Right lobe of liver (tissue), 6 donors: ENCODE measurements at regions not wholly inside any gene's neighbourhood (a gene's known extent, or its start where the extent isn't known, plus 50 kb on each side); places are given as distances from the start of the nearest gene placed in this dataset.
"Not testable (repeated sequence)": the region's sequence is repeated elsewhere in the genome, so short reads cannot be mapped to it uniquely, and the experiment has no call there.

ENCODE experiments used
- ATAC-seq, 4 donors: fragments of 200-7000 bp; cut with Tn5 transposase; one replicate each; pipeline ENCODE4 v1.9.1; 2020; ENCODE audit warnings: mild to moderate bottlenecking in 4 of 4, moderate library complexity in 4 of 4
- DNase-seq, 3 donors: peaks; one replicate each; pipeline ENCODE4 v3.0.0-alpha.2; 2020
- H3K27ac ChIP-seq, 3 donors: fragments of 200-600 bp; one replicate each; pipeline ENCODE4 v1.8.0; 2022
- H3K27me3 ChIP-seq, 2 donors: fragments of 200-600 bp; one replicate each; pipeline ENCODE4 v1.8.0; 2022
- H3K36me3 ChIP-seq, 4 donors: fragments of 200-600 bp; sonication (generic) in 1 of 4; one replicate each; pipeline versions ENCODE4 v1.5.1 to v1.8.0; 2017 to 2022; ENCODE audit warnings: control low read depth in 1 of 4
- H3K4me1 ChIP-seq, 4 donors: fragments of 200-600 bp; sonication (generic) in 1 of 4; one replicate each; pipeline versions ENCODE4 v1.5.1 to v1.8.0; 2017 to 2022; ENCODE audit warnings: control low read depth in 1 of 4
- H3K4me3 ChIP-seq, 3 donors: fragments of 200-600 bp; one replicate each; pipeline ENCODE4 v1.8.0; 2022
- H3K9me3 ChIP-seq, 4 donors: fragments of 200-600 bp; sonication (generic) in 1 of 4; one replicate each; pipeline versions ENCODE4 v1.5.1 to v1.8.0; 2017 to 2022; ENCODE audit warnings: control low read depth in 1 of 4
- POLR2A ChIP-seq: fragments of 450-650 bp; IDR thresholded peaks from one replicate; pipeline ENCODE4 v1.6.1; 2017; ENCODE audit warnings: antibody characterized with exemption, mild to moderate bottlenecking
- WGBS: methylation state at CpG from one replicate; pipeline ENCODE4 v1.1.6; 2018; ENCODE audit warnings: low coverage, low lambda C conversion rate; ENCODE audit not compliant: insufficient coverage; ENCODE audit errors: missing lambda C conversion rate; 5-methylcytosine and 5-hydroxymethylcytosine counted together
- intact Hi-C, 2 donors: fragments of 100-400 bp; cut with DNase I; formaldehyde crosslinking; loops; one replicate each; pipeline versions ENCODE4 v1.11.2 to v1.14.1; 2022
- TF ChIP-seq, protein P1 (sequence below), 4 donors: fragments of 200-600 bp in 3 of 4; fragments of 450-650 bp in 1 of 4; IDR thresholded peaks; one replicate each; pipeline versions ENCODE4 v1.5.1 to v1.8.0; 2016 to 2022; ENCODE audit warnings: antibody characterized with exemption in 4 of 4, mild to moderate bottlenecking in 2 of 4
- donor health status: DM: no; HTN: yes; CAD: no.
- donor health status: DM: no; HTN: no; CAD: no.
- donor health status: DM: no; HTN: no; CAD: no.
- donor health status: DM: no; HTN: yes; CAD: no.
- donor health status: DM: no; HTN: yes; CAD: no.

DNA sequence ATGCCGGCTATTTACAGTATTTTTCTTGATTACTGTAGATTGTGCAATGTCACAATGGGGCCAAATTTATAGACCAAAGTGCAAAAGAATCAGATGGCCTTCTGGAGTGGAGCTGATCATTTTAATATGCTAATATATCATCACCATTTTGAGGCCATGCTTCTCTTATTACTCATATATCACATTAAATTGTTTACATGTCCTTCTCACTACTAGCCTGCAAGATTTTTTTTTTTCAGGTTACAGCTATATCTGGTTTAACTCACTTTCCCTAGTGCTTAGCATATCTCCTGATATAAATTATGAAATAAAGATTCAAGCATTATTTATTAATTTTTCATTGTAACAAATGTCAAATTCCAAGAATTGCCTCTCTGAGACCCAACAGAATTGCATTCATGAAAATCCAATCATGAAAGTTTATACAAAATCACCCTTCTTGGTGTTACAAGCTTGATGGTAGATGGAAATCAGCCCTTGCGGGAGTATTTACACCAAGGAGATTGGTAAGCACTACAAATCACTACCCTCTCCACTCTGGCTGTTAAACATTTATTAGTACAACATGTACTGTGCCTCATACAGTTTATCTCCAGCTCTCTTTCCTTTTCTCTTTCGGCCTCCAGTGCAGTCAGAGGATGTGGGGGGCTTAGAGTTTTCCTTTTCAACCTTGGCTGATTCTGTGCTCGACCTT lies 703.9 kb downstream of the BRINP1 start:
- no peaks in the 10 kb centered on the region for H3K4me1 ChIP-seq
- DNase-seq (no peak), ATAC-seq (no peak)
- H3K27me3 ChIP-seq = no peaks in the 10 kb centered on the region
- no peak overlapping the region for H3K27ac ChIP-seq
- no peaks in the 10 kb centered on the region for H3K36me3 ChIP-seq
- no peak overlapping the region for H3K4me3 ChIP-seq
- H3K9me3 ChIP-seq = no peaks in the 10 kb centered on the region
- intact Hi-C loops = no loop called here
- TF ChIP-seq, protein P1, sequence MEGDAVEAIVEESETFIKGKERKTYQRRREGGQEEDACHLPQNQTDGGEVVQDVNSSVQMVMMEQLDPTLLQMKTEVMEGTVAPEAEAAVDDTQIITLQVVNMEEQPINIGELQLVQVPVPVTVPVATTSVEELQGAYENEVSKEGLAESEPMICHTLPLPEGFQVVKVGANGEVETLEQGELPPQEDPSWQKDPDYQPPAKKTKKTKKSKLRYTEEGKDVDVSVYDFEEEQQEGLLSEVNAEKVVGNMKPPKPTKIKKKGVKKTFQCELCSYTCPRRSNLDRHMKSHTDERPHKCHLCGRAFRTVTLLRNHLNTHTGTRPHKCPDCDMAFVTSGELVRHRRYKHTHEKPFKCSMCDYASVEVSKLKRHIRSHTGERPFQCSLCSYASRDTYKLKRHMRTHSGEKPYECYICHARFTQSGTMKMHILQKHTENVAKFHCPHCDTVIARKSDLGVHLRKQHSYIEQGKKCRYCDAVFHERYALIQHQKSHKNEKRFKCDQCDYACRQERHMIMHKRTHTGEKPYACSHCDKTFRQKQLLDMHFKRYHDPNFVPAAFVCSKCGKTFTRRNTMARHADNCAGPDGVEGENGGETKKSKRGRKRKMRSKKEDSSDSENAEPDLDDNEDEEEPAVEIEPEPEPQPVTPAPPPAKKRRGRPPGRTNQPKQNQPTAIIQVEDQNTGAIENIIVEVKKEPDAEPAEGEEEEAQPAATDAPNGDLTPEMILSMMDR (IDR thresholded peaks at IDR 0.05) = no peak
- TF ChIP-seq POLR2A = no peak
- 57% methylated on average over 4 of the region's 4 CpGs for WGBS

DNA sequence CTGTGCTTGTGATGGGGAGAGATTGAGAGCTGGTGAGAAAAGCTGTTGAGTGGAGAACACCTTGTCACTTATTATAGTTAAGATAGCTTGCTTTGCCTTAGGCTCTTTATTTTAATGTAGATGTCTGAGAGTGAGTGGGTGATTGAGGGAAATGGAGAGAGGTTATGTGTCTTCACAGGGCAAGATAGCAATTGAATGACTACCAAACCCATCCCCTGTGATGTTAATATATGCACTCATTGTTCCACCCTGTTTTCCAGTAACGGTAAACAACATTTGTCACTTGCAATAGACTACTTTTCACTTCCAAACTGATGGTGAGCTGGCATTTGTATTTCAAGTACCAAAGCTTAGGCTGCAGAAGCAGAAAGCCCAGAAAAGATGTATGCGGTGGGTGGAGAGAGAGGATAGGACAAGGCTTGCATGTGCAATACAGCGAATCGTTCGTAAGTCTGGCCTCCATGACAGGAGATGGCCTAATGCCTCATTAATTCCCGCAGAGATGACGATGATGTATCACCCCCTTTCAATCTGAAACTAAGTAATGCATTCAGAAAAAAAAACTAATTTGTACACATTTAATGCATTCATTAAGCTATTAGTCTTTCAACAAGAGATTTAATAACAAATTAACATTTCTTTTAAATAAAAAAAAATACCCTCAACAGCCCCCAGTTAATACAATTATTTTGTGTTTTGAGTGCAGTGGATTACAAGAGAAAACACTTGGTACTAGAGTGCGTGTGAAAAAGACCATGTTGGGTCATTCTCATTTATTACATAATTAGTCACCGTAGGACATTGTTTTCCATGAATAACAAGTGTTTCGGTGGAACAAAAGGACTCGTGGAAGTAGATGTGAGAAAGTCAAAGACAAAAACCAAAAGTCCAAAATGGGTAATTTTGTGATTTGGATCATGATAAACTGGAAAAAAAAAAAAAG lies 699.0 kb downstream of the BRINP1 start:
- WGBS = 65% methylated on average over 11 of the region's 11 CpGs

DNA sequence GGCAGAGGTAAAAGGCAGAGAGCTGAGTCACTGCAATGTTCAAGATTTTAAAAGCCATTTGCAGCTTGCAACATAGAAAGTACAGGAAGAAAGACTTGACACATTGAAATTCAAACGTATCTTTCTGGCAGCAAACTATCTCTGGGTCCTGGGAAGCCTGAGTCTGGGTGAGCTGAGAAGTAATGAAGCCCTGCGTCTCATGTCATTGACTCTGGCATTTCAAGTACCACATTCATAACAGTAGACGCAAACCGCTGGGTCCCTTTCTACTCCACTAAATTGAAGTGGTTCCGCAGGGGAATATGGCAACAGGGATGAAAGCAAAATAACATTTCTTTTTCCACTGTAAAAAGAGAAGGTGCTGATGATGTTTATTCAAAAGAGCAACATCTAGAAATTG lies 694.3 kb downstream of the BRINP1 start:
- 73% methylated on average over 5 of the region's 5 CpGs for WGBS
- DNase-seq (no peak), ATAC-seq (no peak)
- no peak overlapping the region for H3K27ac ChIP-seq
- TF ChIP-seq, protein P1 (IDR thresholded peaks at IDR 0.05) = no peak
- TF ChIP-seq POLR2A = no peak
- H3K9me3 ChIP-seq = no peaks in the 10 kb centered on the region
- intact Hi-C loops = no loop called here
- no peaks in the 10 kb centered on the region for H3K36me3 ChIP-seq
- no peak overlapping the region for H3K4me3 ChIP-seq
- H3K4me1 ChIP-seq = no peaks in the 10 kb centered on the region
- H3K27me3 ChIP-seq = no peaks in the 10 kb centered on the region

More for the DNA sequence above, 699.0 kb downstream of the BRINP1 start:
- intact Hi-C loops = no loop called here
- no peak for ATAC-seq
- TF ChIP-seq, protein P1 (IDR thresholded peaks at IDR 0.05) = no peak
- no peak for TF ChIP-seq POLR2A
- no peaks in the 10 kb centered on the region for H3K4me1 ChIP-seq
- no peaks in the 10 kb centered on the region for H3K9me3 ChIP-seq
- H3K27ac ChIP-seq = no peak overlapping the region
- H3K27me3 ChIP-seq = no peaks in the 10 kb centered on the region
- no peak overlapping the region for H3K4me3 ChIP-seq
- DNase-seq = no peak
- H3K36me3 ChIP-seq = no peaks in the 10 kb centered on the region

DNA sequence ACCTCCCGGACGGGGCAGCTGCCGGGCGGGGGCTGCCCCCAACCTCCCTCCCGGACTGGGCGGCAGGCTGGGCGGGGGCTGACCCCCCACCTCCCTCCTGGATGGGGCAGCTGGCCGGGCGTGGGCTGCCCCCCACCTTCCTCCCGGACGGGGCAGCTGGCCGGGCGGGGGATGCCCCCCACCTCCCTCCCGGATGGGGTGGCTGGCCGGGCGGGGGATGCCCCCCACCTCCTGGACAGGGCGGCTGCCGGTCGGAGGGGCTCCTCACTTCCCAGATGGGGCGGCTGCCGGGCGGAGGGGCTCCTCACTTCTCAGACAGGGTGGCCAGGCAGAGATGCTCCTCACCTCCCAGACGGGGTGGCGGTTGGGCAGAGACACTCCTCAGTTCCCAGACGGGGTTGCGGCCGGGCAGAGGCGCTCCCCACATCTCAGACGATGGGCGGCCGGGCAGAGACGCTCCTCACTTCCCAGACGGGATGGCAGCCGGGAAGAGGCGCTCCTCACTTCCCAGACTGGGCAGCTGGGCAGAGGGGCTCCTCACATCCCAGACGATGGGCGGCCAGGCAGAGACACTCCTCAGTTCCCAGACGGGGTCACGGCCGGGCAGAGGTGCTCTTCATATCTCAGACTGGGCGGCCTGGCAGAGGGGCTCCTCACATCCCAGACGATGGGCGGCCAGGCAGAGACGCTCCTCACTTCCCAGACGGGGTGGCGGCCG lies 691.1 kb downstream of the BRINP1 start:
- H3K27ac ChIP-seq, H3K36me3 ChIP-seq, ATAC-seq, H3K4me1 ChIP-seq, H3K4me3 ChIP-seq, H3K27me3 ChIP-seq, H3K9me3 ChIP-seq, DNase-seq, intact Hi-C loops: not testable (repeated sequence)
- WGBS = 94% methylated on average over 5 of the region's 47 CpGs
